Hepatocyte (in vitro differentiated cells): ENCODE measurements at regions not wholly inside any gene's neighbourhood (a gene's known extent, or its start where the extent isn't known, plus 50 kb on each side); places are given as distances from the start of the nearest gene placed in this dataset.

Source experiments
- DNase-seq: peaks from one replicate; pipeline ENCODE4 v3.0.0-alpha.2; 2016; ENCODE audit warnings: low spot score
- H2AFZ ChIP-seq: fragments of 200-600 bp; sonication (generic); 2 replicates; pipeline ENCODE4 v1.6.0; 2016; ENCODE audit warnings: antibody characterized with exemption, mild to moderate bottlenecking
- H3K27ac ChIP-seq: fragments of 200-600 bp; sonication (generic); 2 replicates; pipeline ENCODE4 v1.5.1; 2016; ENCODE audit warnings: mild to moderate bottlenecking
- H3K27me3 ChIP-seq: fragments of 200-600 bp; sonication (generic); 2 replicates; pipeline ENCODE4 v1.6.1; 2016
- H3K36me3 ChIP-seq: fragments of 200-600 bp; sonication (generic); replicated peaks from 2 replicates; pipeline ENCODE4 v1.5.1; 2016; ENCODE audit warnings: low read depth; ENCODE audit not compliant: insufficient read depth
- H3K4me1 ChIP-seq: fragments of 200-600 bp; sonication (generic); 2 replicates; pipeline ENCODE4 v1.5.1; 2016; ENCODE audit warnings: mild to moderate bottlenecking, moderate library complexity; ENCODE audit not compliant: insufficient read depth
- H3K4me2 ChIP-seq: fragments of 200-600 bp; sonication (generic); 2 replicates; pipeline ENCODE4 v1.6.0; 2016
- H3K4me3 ChIP-seq: fragments of 200-600 bp; sonication (generic); 2 replicates; pipeline ENCODE4 v1.5.1; 2016; ENCODE audit warnings: mild to moderate bottlenecking
- H3K79me2 ChIP-seq: fragments of 200-600 bp; sonication (generic); 2 replicates; pipeline ENCODE4 v1.6.0; 2017; ENCODE audit warnings: mild to moderate bottlenecking
- H3K9me2 ChIP-seq: fragments of 200-600 bp; sonication (generic); replicated peaks from 2 replicates; pipeline ENCODE4 v1.6.0; 2017; ENCODE audit warnings: mild to moderate bottlenecking; ENCODE audit not compliant: insufficient read depth
- H3K9me3 ChIP-seq: fragments of 200-600 bp; sonication (generic); 2 replicates; pipeline ENCODE4 v1.5.1; 2016; ENCODE audit warnings: low read depth, mild to moderate bottlenecking
- H4K20me1 ChIP-seq: fragments of 200-600 bp; sonication (generic); 2 replicates; pipeline ENCODE4 v1.6.0; 2016; ENCODE audit warnings: mild to moderate bottlenecking; ENCODE audit not compliant: insufficient read depth, poor library complexity, severe bottlenecking
- EZH2 ChIP-seq: fragments of 200-600 bp; sonication (generic); IDR thresholded peaks from 2 replicates; pipeline ENCODE4 v1.6.1; 2016; ENCODE audit warnings: antibody characterized with exemption, mild to moderate bottlenecking, borderline replicate concordance
- EZH2phosphoT487 ChIP-seq: fragments of 200-600 bp; sonication (generic); IDR thresholded peaks from one replicate; pipeline ENCODE4 v1.6.1; 2018; ENCODE audit warnings: antibody characterized with exemption, mild to moderate bottlenecking, low read depth, moderate library complexity; ENCODE audit not compliant: unreplicated experiment, severe bottlenecking
- WGBS: methylation state at CpG from one replicate; pipeline ENCODE4 v1.1.6; 2016; ENCODE audit warnings: low lambda C conversion rate; ENCODE audit errors: missing lambda C conversion rate; 5-methylcytosine and 5-hydroxymethylcytosine counted together
- TF ChIP-seq, protein P1 (sequence below): fragments of 200-600 bp; sonication (generic); IDR thresholded peaks from 2 replicates; pipeline ENCODE4 v1.5.1; 2016; ENCODE audit warnings: antibody characterized with exemption, mild to moderate bottlenecking; ENCODE audit not compliant: poor library complexity

DNA sequence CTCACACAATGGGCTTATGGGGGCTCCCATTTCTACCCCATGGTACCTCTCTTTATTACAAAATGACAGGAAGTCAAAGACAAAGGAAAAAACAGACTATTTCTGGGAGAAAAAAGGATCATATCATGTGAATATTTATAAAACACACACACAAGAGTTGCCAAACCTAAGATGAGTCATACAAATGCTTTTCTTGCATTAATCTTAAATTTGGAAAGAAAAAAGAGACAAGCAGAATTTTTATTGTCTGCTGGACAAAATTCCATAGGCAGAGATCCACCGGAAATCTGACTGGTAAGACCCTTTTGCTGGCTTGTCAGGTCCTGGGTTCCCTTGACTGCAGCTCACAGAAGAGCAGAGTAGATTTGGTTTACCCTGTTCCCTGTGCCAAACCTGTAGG, 1732.3 kb upstream of the PIK3C3 start:
- Histone ChIP-seq H3K9me2 (no peaks in the 10 kb centered on the region), H2AFZ (no peak overlapping the region), H3K9me3 (no peaks in the 10 kb centered on the region), H3K79me2 (no peaks in the 10 kb centered on the region), H3K4me3 (no peak overlapping the region), H3K36me3 (no peaks in the 10 kb centered on the region), H3K4me2 (no peak overlapping the region), H3K27ac (no peak overlapping the region), H3K4me1 (no peaks in the 10 kb centered on the region), H4K20me1 (no peaks in the 10 kb centered on the region), H3K27me3 (no peaks in the 10 kb centered on the region)
- DNase-seq: no peak
- TF ChIP-seq EZH2: no peak
- TF ChIP-seq, protein P1, sequence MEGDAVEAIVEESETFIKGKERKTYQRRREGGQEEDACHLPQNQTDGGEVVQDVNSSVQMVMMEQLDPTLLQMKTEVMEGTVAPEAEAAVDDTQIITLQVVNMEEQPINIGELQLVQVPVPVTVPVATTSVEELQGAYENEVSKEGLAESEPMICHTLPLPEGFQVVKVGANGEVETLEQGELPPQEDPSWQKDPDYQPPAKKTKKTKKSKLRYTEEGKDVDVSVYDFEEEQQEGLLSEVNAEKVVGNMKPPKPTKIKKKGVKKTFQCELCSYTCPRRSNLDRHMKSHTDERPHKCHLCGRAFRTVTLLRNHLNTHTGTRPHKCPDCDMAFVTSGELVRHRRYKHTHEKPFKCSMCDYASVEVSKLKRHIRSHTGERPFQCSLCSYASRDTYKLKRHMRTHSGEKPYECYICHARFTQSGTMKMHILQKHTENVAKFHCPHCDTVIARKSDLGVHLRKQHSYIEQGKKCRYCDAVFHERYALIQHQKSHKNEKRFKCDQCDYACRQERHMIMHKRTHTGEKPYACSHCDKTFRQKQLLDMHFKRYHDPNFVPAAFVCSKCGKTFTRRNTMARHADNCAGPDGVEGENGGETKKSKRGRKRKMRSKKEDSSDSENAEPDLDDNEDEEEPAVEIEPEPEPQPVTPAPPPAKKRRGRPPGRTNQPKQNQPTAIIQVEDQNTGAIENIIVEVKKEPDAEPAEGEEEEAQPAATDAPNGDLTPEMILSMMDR: no peak
- no peak for TF ChIP-seq EZH2phosphoT487
- WGBS: 67% methylated on average over 1 of the region's 1 CpG

DNA sequence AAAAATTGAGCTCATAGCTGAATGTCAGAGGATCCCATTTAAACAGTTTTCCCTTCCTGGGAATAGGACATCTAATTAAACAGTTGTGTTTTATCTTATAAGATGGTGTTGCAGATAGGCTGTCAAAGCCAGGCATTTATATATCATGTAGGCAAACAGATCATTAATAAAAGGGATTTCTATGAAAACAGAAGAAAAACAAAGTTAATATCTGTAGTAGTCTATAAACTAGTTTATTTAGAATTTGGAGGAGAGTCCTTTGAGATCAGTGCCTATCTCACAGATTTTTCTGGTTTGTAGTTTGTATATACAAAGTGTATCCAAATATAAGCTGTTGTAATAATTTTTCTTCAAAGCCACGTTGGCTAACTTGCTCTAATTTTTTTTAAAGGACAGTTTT, 1738.2 kb upstream of the PIK3C3 start:
- Histone ChIP-seq H3K4me1 (no peaks in the 10 kb centered on the region), H3K27me3 (no peaks in the 10 kb centered on the region), H4K20me1 (no peaks in the 10 kb centered on the region), H3K9me3 (no peaks in the 10 kb centered on the region), H3K4me2 (no peak overlapping the region), H3K79me2 (no peaks in the 10 kb centered on the region), H3K27ac (no peak overlapping the region), H3K9me2 (no peaks in the 10 kb centered on the region), H2AFZ (no peak overlapping the region), H3K4me3 (no peak overlapping the region), H3K36me3 (no peaks in the 10 kb centered on the region)
- WGBS: 39% methylated on average over 1 of the region's 1 CpG
- no peak for DNase-seq
- TF ChIP-seq EZH2phosphoT487: no peak
- no peak for TF ChIP-seq EZH2
- TF ChIP-seq, protein P1: no peak

DNA sequence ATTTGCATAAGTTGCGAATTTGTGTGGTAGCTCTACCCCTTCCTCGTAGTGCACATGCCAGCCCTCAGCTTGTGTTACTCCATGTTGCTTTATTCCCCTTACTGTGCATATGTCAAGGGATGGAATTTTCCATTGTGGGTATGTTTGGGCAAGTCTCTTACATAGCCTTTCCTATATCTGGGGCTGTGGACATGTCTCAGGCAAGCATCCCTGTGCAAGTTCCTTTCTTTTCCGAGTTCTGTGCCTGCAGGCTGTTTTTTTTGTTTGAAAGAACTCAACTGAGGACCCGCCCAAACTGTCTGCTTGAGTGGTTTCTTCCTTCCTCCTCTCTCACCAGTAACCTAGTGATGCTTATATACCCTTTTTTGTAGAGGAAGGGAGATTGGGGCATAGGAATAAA, 1739.1 kb upstream of the PIK3C3 start:
- Histone ChIP-seq H3K27me3 (no peaks in the 10 kb centered on the region), H4K20me1 (no peaks in the 10 kb centered on the region), H3K4me3 (no peak overlapping the region), H3K4me2 (no peak overlapping the region), H3K9me2 (no peaks in the 10 kb centered on the region), H3K9me3 (no peaks in the 10 kb centered on the region), H2AFZ (no peak overlapping the region), H3K4me1 (no peaks in the 10 kb centered on the region), H3K27ac (no peak overlapping the region), H3K79me2 (no peaks in the 10 kb centered on the region), H3K36me3 (no peaks in the 10 kb centered on the region)
- DNase-seq: no peak
- TF ChIP-seq EZH2phosphoT487 (no peak), EZH2 (no peak)
- TF ChIP-seq, protein P1: no peak
- WGBS: 89% methylated on average over 4 of the region's 4 CpGs

DNA sequence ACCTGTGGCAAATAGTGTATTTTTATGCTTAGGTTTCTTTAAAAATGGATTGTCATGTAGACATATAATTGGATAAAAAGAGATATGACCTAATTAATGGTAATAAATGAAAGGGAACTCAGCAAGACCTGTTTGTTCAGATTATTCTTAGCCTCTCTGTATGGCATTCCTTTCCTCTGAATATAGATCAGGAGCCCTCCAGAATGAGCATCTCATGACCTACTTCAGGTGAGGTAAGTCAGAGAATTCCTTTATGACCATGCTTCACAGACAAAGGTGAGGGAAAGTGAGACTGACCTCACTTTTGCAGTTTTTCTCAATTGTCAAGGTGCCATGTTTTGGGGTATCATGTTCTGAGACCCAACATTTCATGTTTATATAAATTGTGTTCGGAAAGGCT, 1744.3 kb upstream of the PIK3C3 start:
- H3K27me3 ChIP-seq: no peaks in the 10 kb centered on the region
- no peaks in the 10 kb centered on the region for H3K36me3 ChIP-seq
- H3K4me1 ChIP-seq: no peaks in the 10 kb centered on the region
- H3K4me2 ChIP-seq: no peak overlapping the region
- no peaks in the 10 kb centered on the region for H3K79me2 ChIP-seq
- no peak overlapping the region for H2AFZ ChIP-seq
- no peak for DNase-seq
- no peaks in the 10 kb centered on the region for H3K9me3 ChIP-seq
- H4K20me1 ChIP-seq: no peaks in the 10 kb centered on the region
- WGBS: 96% methylated on average over 1 of the region's 1 CpG
- H3K4me3 ChIP-seq: no peak overlapping the region
- no peak overlapping the region for H3K27ac ChIP-seq
- TF ChIP-seq EZH2phosphoT487 (no peak), EZH2 (no peak)
- TF ChIP-seq, protein P1: no peak
- no peaks in the 10 kb centered on the region for H3K9me2 ChIP-seq
